Esophagus squamous epithelium (tissue), 4 donors: ENCODE measurements at regions not wholly inside any gene's neighbourhood (a gene's known extent, or its start where the extent isn't known, plus 50 kb on each side); places are given as distances from the start of the nearest gene placed in this dataset.

Experiments
- POLR2A ChIP-seq, 4 donors: fragments of 450-650 bp; IDR thresholded peaks; one replicate each; pipeline ENCODE4 v1.6.1; 2017; ENCODE audit warnings: antibody characterized with exemption in 4 of 4, mild to moderate bottlenecking in 4 of 4, moderate library complexity in 3 of 4
- TF ChIP-seq, protein P1 (sequence below), 6 experiments: fragments of 450-650 bp in 4 of 6; fragments of 200-600 bp in 2 of 6; sonication (generic) in 2 of 6; IDR thresholded peaks; one replicate each; pipeline ENCODE4 v1.5.1; 2016 to 2019; ENCODE audit warnings: antibody characterized with exemption in 6 of 6, mild to moderate bottlenecking in 4 of 6, moderate library complexity in 4 of 6

DNA sequence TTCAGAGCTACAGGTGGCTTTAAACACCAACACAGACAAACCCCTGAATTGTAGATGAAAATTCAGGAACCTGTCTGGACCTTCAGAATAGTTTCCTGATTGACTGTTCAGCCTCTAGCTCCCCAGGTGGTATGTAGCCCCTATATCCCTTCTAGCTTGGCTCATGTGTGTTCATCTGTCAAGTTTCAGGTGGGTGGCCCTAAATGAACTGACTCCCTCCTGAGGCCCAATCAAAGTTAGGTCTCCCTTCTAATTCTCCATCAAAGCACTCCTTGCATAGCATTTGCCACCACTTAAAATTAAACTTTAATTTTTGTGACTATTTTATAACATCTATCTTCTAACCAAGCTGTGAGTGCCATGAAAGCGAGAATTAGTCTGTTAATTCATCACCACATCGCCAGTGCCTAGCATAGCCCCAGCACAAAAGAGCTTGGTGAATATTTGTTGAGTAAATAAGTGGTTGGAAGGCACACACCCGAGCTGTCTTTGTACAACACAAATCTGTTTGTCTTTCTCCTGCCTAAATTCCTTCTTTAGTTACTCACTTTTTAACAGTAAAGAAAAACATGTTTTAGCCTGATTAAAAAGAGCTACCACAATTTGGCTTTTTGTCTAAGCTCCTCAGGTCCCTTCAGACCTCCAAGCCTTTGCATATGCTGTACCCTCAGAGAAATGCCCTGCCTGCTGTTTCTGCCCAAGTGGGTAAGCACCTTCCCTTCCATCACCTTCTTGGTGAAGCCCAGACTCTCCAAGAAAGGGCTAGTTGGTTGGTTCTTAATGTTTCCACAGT, 138.1 kb upstream of the HMHB1 start:
- TF ChIP-seq, protein P1, sequence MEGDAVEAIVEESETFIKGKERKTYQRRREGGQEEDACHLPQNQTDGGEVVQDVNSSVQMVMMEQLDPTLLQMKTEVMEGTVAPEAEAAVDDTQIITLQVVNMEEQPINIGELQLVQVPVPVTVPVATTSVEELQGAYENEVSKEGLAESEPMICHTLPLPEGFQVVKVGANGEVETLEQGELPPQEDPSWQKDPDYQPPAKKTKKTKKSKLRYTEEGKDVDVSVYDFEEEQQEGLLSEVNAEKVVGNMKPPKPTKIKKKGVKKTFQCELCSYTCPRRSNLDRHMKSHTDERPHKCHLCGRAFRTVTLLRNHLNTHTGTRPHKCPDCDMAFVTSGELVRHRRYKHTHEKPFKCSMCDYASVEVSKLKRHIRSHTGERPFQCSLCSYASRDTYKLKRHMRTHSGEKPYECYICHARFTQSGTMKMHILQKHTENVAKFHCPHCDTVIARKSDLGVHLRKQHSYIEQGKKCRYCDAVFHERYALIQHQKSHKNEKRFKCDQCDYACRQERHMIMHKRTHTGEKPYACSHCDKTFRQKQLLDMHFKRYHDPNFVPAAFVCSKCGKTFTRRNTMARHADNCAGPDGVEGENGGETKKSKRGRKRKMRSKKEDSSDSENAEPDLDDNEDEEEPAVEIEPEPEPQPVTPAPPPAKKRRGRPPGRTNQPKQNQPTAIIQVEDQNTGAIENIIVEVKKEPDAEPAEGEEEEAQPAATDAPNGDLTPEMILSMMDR (IDR thresholded peaks at IDR 0.05): no peak
- TF ChIP-seq POLR2A (IDR thresholded peaks at IDR 0.05): no peak
